Bronchial epithelial cell (primary cell): ENCODE measurements at regions not wholly inside any gene's neighbourhood (a gene's known extent, or its start where the extent isn't known, plus 50 kb on each side); places are given as distances from the start of the nearest gene placed in this dataset.

Experiments
- DNase-seq: peaks from one replicate; pipeline ENCODE4 v3.0.0-alpha.2; 2010; ENCODE audit warnings: low read depth
- FAIRE-seq: peaks from 2 replicates; lab custom pipeline; 2011; peaks lifted over from hg19 to GRCh38; lab: Jason Lieb, UNC
- H3K27me3 ChIP-seq: 2 replicates; pipeline ENCODE4 v1.5.1; 2011; ENCODE audit warnings: low read length; ENCODE audit not compliant: control insufficient read depth, insufficient read depth
- H3K36me3 ChIP-seq: 2 replicates; pipeline ENCODE4 v1.5.1; 2011; ENCODE audit warnings: low read length; ENCODE audit not compliant: control insufficient read depth, insufficient read depth
- H3K4me3 ChIP-seq: 2 replicates; pipeline ENCODE4 v1.5.1; 2011; ENCODE audit warnings: mild to moderate bottlenecking, low read depth, low read length, control low read depth
- CTCF ChIP-seq: IDR thresholded peaks from 2 replicates; pipeline ENCODE4 v1.5.1; 2011; ENCODE audit warnings: mild to moderate bottlenecking, moderate library complexity, low read length, control low read depth, inconsistent platforms; ENCODE audit not compliant: insufficient read depth, severe bottlenecking

GRCh38 chr5:89286320-89286719 is 403.3 kb upstream of the MEF2C start:
- Histone ChIP-seq H3K27me3 (no peaks in the 10 kb centered on the region), H3K36me3 (no peaks in the 10 kb centered on the region), H3K4me3 (no peak overlapping the region)
- FAIRE-seq, result no peak
- TF ChIP-seq CTCF, result no peak
- DNase-seq, result no peak

- Histone ChIP-seq H3K36me3 (no peaks in the 10 kb centered on the region), H3K27me3 (no peaks in the 10 kb centered on the region), H3K4me3 (no peak overlapping the region)
- no peak for TF ChIP-seq CTCF
- no peak for DNase-seq
- FAIRE-seq, result no peak
These were observed 400.9 kb upstream of the MEF2C start for GRCh38 chr5:89283728-89284493.

- peak; percentile 95 for DNase-seq
- TF ChIP-seq CTCF, result no peak
- FAIRE-seq, result no peak
These were observed 399.8 kb upstream of the MEF2C start for GRCh38 chr5:89282554-89283510.

GRCh38 chr5:89281766-89282553 is 399.0 kb upstream of the MEF2C start:
- FAIRE-seq (no peak), DNase-seq (no peak)
- Histone ChIP-seq H3K36me3 (no peaks in the 10 kb centered on the region), H3K27me3 (no peaks in the 10 kb centered on the region), H3K4me3 (no peak overlapping the region)
- no peak for TF ChIP-seq CTCF

More at GRCh38 chr5:89282554-89283510, 399.8 kb upstream of the MEF2C start:
- H3K27me3 ChIP-seq, result no peaks in the 10 kb centered on the region
- no peak overlapping the region for H3K4me3 ChIP-seq
- no peaks in the 10 kb centered on the region for H3K36me3 ChIP-seq

- no peaks in the 10 kb centered on the region for H3K27me3 ChIP-seq
- no peak for TF ChIP-seq CTCF
- H3K36me3 ChIP-seq, result no peaks in the 10 kb centered on the region
- FAIRE-seq (no peak), DNase-seq (no peak)
- H3K4me3 ChIP-seq, result no peak overlapping the region
These were observed 398.2 kb upstream of the MEF2C start for GRCh38 chr5:89281211-89281610.
